Calu3 (cell line): ENCODE measurements at regions not wholly inside any gene's neighbourhood (a gene's known extent, or its start where the extent isn't known, plus 50 kb on each side); places are given as distances from the start of the nearest gene placed in this dataset.

Source experiments
- BruUV-seq: library from RNA; stranded (reverse); fragments of 400-500 nt; replicated peaks from 2 replicates; lab custom pipeline; 2021; lab: Mats Ljungman, UMichigan
- CTCF ChIA-PET: fragments of 300-600 bp; sonication (Branson Sonifier 250); formaldehyde crosslinking; loops from one replicate; lab custom pipeline; 2022; ENCODE audit warnings: antibody characterized with exemption; lab: Charles Lee
- DNase-seq: peaks from one replicate; pipeline ENCODE4 v3.0.0; 2022
- H3K27ac Mint-ChIP-seq: one replicate; pipeline ENCODE4 v1.8.0; 2022; ENCODE audit warnings: mixed read lengths; ENCODE audit not compliant: unreplicated experiment
- H3K27me3 Mint-ChIP-seq: one replicate; pipeline ENCODE4 v1.8.0; 2022; ENCODE audit warnings: mixed read lengths; ENCODE audit not compliant: unreplicated experiment
- H3K36me3 Mint-ChIP-seq: one replicate; pipeline ENCODE4 v1.8.0; 2022; ENCODE audit warnings: mild to moderate bottlenecking, moderate library complexity, mixed read lengths; ENCODE audit not compliant: insufficient read depth, unreplicated experiment
- H3K4me1 Mint-ChIP-seq: one replicate; pipeline ENCODE4 v1.8.0; 2022; ENCODE audit warnings: mild to moderate bottlenecking, low read depth, mixed read lengths; ENCODE audit not compliant: unreplicated experiment
- H3K4me3 Mint-ChIP-seq: one replicate; pipeline ENCODE4 v1.8.0; 2022; ENCODE audit warnings: mild to moderate bottlenecking, low read depth, moderate library complexity, mixed read lengths; ENCODE audit not compliant: unreplicated experiment
- H3K9me3 Mint-ChIP-seq: one replicate; pipeline ENCODE4 v1.8.0; 2022; ENCODE audit warnings: low read depth, mixed read lengths; ENCODE audit not compliant: unreplicated experiment
- intact Hi-C: fragments of 100-400 bp; cut with micrococcal nuclease; formaldehyde crosslinking; loops from one replicate; pipeline ENCODE4 v1.10.0; 2022; ENCODE audit not compliant: unreplicated experiment
- TF ChIP-seq, protein P1 (sequence below): fragments of 200-600 bp; IDR thresholded peaks from one replicate; pipeline ENCODE4 v1.8.0; 2022; ENCODE audit warnings: antibody characterized with exemption; ENCODE audit not compliant: unreplicated experiment

DNA sequence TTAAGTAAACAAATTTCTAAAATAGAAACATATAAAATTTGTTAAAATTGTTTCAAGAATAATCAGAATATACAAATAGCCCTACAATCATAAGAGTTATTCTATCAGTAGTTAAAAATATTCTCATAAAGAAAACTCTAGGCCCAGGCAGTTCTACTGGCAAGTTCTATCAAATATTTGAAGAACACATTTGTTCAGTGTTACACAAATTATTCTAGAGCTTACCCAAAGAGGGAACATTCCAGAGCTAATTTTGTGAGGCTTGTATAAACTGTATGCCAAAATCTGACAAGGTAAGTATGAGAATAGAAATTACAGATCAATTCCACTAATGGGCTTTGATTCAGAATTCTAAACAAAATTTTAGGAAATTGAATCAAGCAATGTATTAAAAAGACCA, 166.8 kb upstream of the FOXN2 start:
- Mint-ChIP-seq H3K9me3 (no peaks in the 10 kb centered on the region), H3K27ac (no peak overlapping the region), H3K27me3 (no peaks in the 10 kb centered on the region), H3K4me3 (no peak overlapping the region), H3K36me3 (no peaks in the 10 kb centered on the region), H3K4me1 (no peaks in the 10 kb centered on the region)
- no TSS peak for BruUV-seq
- no peak for DNase-seq
- CTCF ChIA-PET: no interaction called here
- TF ChIP-seq, protein P1, sequence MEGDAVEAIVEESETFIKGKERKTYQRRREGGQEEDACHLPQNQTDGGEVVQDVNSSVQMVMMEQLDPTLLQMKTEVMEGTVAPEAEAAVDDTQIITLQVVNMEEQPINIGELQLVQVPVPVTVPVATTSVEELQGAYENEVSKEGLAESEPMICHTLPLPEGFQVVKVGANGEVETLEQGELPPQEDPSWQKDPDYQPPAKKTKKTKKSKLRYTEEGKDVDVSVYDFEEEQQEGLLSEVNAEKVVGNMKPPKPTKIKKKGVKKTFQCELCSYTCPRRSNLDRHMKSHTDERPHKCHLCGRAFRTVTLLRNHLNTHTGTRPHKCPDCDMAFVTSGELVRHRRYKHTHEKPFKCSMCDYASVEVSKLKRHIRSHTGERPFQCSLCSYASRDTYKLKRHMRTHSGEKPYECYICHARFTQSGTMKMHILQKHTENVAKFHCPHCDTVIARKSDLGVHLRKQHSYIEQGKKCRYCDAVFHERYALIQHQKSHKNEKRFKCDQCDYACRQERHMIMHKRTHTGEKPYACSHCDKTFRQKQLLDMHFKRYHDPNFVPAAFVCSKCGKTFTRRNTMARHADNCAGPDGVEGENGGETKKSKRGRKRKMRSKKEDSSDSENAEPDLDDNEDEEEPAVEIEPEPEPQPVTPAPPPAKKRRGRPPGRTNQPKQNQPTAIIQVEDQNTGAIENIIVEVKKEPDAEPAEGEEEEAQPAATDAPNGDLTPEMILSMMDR: no peak
- intact Hi-C loops: no loop called here

DNA sequence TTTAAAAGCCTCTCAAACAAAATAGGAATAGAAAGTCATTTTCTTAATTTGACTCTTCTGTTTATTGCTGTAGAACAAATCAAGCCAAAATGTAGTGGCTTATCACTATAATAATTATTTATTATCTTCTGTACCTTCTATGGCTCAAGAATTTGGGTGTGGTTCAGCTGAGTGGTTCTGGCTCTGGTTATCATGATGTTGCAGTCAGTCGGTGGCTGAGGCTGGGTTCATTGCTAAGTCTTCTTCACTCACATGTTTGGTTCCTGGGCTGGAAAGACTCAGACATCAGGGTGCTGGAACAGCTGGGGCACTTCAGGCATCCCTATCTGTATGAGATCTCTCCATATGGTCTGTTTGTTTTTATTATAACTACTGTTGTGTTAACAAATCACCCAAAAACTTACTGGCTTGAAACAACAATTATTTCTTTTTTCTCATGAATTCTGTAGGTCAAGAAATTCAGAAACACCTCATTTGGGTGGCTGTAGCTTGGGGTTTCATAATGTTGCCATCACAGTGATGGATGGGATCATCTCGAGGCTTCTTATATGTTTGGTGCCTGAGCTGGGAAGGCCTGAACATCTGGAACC, 165.5 kb upstream of the FOXN2 start:
- no peak overlapping the region for H3K27ac Mint-ChIP-seq
- BruUV-seq: no TSS peak
- H3K27me3 Mint-ChIP-seq: no peaks in the 10 kb centered on the region
- H3K9me3 Mint-ChIP-seq: no peaks in the 10 kb centered on the region
- no peak for DNase-seq
- no peaks in the 10 kb centered on the region for H3K36me3 Mint-ChIP-seq
- no peaks in the 10 kb centered on the region for H3K4me1 Mint-ChIP-seq
- H3K4me3 Mint-ChIP-seq: no peak overlapping the region
- intact Hi-C loops: no loop called here
- TF ChIP-seq, protein P1: no peak
- CTCF ChIA-PET: no interaction called here

DNA sequence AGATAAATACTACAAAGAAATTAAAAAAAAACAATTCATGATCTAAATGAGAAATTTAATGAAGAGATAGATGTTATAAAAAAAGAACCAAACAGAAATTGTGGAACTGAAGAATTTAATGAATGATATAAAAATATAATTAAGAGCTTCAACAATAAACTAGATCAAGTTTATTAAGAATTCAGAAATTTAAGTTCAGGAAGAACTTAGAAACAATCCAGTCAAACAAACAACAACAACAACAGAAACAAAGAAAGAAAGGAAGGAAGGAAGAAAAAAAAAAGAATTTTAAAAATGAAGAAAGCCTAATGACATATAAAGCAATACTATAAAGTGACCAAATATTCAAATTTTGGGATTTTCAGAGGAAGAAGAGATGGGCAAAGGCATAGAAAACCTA, 157.3 kb upstream of the FOXN2 start:
- CTCF ChIA-PET: interaction anchor here (0.7 kb wide), 1 partner anchor 301 kb away, joined by 3 read pairs; no protein-coding TSS in a partner anchor
- DNase-seq: no peak
- Mint-ChIP-seq H3K4me1 (no peaks in the 10 kb centered on the region), H3K27me3 (no peaks in the 10 kb centered on the region), H3K9me3 (peaks cover 5% of the 10 kb centered on the region), H3K4me3 (no peak overlapping the region), H3K27ac (no peak overlapping the region), H3K36me3 (no peaks in the 10 kb centered on the region)
- BruUV-seq: no TSS peak
- intact Hi-C loops: no loop called here
- TF ChIP-seq, protein P1: no peak

DNA sequence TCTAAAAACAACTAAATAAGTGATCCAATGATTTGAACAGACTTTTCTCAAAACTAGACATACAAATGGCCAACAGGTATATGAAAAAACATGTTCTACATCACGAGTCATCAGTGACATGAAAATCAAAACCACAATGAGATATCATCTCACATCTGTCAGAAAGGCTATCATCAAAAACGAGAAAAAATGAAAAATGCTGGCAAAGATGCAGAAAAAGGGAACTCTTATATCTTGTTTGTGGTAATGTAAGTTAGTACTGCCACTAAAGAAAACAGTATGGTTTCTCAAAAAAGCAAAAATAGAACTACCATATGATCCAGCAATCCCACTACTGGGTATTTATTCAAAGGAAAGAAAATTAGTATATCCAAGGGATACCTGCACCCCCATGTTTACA, 152.9 kb upstream of the FOXN2 start:
- H3K36me3 Mint-ChIP-seq: no peaks in the 10 kb centered on the region
- H3K4me1 Mint-ChIP-seq: no peaks in the 10 kb centered on the region
- intact Hi-C loops: no loop called here
- no peak overlapping the region for H3K27ac Mint-ChIP-seq
- H3K4me3 Mint-ChIP-seq: no peak overlapping the region
- H3K27me3 Mint-ChIP-seq: no peaks in the 10 kb centered on the region
- TF ChIP-seq, protein P1: no peak
- no TSS peak for BruUV-seq
- H3K9me3 Mint-ChIP-seq: peaks cover 5% of the 10 kb centered on the region
- CTCF ChIA-PET: no interaction called here
- DNase-seq: no peak
